GM21619 (cell line): ENCODE measurements at regions not wholly inside any gene's neighbourhood (a gene's known extent, or its start where the extent isn't known, plus 50 kb on each side); places are given as distances from the start of the nearest gene placed in this dataset.

Experiments
- ATAC-seq: cut with Tn5 transposase; IDR thresholded peaks from one replicate; pipeline ENCODE4 v1.9.1; 2021; ENCODE audit not compliant: unreplicated experiment

DNA sequence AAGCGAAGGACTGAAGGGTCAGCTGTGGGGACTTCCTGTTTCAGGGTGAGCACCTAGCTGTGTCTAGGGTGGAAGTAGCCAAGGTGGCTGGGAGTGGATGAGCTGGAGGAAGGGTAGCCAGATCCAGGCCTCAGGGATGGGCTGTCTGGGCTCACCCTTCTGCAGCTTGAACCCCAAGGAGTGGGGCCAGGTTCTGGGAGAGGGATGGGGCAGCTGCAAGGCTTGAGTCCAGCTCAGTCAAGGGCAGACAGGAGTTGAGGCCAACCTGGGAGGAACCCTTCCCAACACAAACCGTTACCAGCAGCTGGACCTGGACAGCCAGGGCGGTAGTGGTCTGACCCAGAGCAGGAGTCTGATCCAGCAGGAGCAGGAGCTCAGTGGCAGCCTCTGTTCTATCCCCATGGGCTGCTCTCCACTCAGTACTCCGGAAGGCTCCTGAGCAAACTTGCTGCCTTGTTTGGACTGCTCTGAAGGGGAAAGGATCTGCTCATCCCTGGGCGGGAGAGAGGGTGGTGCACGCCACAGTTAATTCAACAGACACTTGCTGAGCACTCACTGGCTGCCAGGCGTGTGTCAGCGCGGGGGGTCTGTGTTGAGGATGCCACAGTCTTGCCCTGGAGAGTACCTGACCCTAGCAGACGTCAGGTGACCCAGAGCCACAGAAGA is 53.8 kb upstream of the THY1 start:
- no peak for ATAC-seq

GRCh38 chr11:119476038-119476437 is 53.1 kb upstream of the THY1 start:
- ATAC-seq, result no peak

- ATAC-seq, result no peak
These were observed 52.0 kb upstream of the THY1 start for GRCh38 chr11:119474682-119475596.

- ATAC-seq, result no peak
These were observed 51.1 kb upstream of the THY1 start for GRCh38 chr11:119473901-119474681.

DNA sequence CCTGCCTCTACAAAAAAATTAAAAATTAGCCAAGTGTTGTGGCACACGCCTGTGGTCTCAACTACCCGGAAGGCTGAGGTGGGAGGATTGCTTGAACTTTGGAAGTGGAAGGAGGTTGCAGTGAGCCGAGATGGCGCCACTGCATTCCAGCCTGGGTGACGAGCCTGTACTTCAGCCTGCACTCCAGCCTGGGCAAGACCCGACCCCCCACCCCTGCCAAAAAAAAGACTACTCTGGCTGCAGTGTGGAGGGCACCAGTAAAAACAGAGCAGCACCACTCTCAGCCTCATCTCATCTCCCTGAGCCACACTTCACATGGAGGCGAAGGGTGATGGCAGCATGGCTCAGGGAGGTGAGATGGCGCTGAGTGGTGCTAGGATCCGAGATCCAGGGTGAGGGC is 50.3 kb upstream of the THY1 start:
- no peak for ATAC-seq

DNA sequence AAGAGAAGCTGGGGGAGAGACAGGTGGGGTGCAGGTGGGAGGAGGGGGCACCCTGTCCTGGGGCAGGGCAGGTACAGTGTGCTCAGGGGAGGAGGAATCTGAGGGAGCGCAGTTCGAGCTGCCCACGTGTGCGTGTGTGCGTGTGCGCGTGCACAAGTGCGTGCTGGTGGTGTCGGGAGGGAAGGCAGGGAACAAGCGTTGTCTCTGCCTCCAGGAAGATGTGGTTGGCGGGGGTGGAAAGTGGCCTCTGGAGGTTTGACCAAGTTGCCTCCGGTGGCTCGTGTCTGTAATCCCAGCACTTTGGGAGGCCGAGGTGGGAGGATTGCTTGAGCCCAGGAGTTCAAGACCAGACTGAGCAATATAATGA is 49.9 kb upstream of the THY1 start:
- no peak for ATAC-seq
